Pancreas (tissue), 10 donors: ENCODE measurements at regions not wholly inside any gene's neighbourhood (a gene's known extent, or its start where the extent isn't known, plus 50 kb on each side); places are given as distances from the start of the nearest gene placed in this dataset.
A peak's percentile ranks its signal among the peaks of the same experiment; 100 is the strongest.

ENCODE experiments used
- ATAC-seq, 4 donors: fragments of 200-7000 bp; cut with Tn5 transposase; one replicate each; pipeline versions ENCODE4 v1.8.0 to v1.9.1; 2020; ENCODE audit warnings: mild to moderate bottlenecking in 4 of 4, moderate library complexity in 4 of 4
- DNase-seq, 6 donors: peaks; one replicate each; pipeline ENCODE4 v3.0.0-alpha.2; 2020
- FAIRE-seq: peaks from 2 replicates; lab custom pipeline; 2012; peaks lifted over from hg19 to GRCh38; lab: Jason Lieb, UNC
- H3K27ac ChIP-seq, 4 donors: fragments of 200-600 bp; sonication (generic); 1 replicate in 3 of 4; 2 replicates in 1 of 4; pipeline versions ENCODE4 v1.5.0 to v1.8.0; 2020
- H3K27me3 ChIP-seq, 4 donors: fragments of 200-600 bp; one replicate each; pipeline ENCODE4 v1.8.0; 2021
- H3K36me3 ChIP-seq, 3 donors: fragments of 200-600 bp; sonication (generic) in 1 of 3; one replicate each; pipeline versions ENCODE4 v1.5.0 to v1.8.0; 2020 to 2021
- H3K4me1 ChIP-seq, 3 donors: fragments of 200-600 bp; one replicate each; pipeline ENCODE4 v1.8.0; 2021
- H3K4me3 ChIP-seq, 4 donors: fragments of 200-600 bp; sonication (generic) in 2 of 4; one replicate each; pipeline versions ENCODE4 v1.5.0 to v1.8.0; 2020 to 2021
- H3K9me3 ChIP-seq, 4 donors: fragments of 200-600 bp; one replicate each; pipeline ENCODE4 v1.8.0; 2021
- CTCF ChIP-seq, 4 donors: fragments of 200-600 bp; sonication (generic) in 3 of 4; IDR thresholded peaks; one replicate each; pipeline versions ENCODE4 v1.5.0 to v1.8.0; 2021; ENCODE audit warnings: antibody characterized with exemption in 4 of 4
- WGBS, 2 donors: extraction: QIAGEN DNeasy Blood & Tissue Kit; methylation state at CpG; one replicate each; pipeline ENCODE4 v1.1.7; 2013; 5-methylcytosine and 5-hydroxymethylcytosine counted together
- intact Hi-C, 3 donors: fragments of 100-400 bp; cut with DNase I; formaldehyde crosslinking; loops; one replicate each; pipeline versions ENCODE4 v1.11.1 to v1.14.2; 2022
- donor health status: healthy with polysubstance abuse.
- donor health status: DM: no; HTN: no; CAD: no; lungs with moderate emphysema.
- donor health status: DM: no; HTN: no; CAD: no.
- donor health status: control.
- donor health status: control.
- donor health status: Bipolar disorder and iron deficiency.
- donor health status: DM: yes; HTN: yes; CAD: no.
- donor health status: DM: no; HTN: no; CAD: no.
- donor health status: DM: no; HTN: no; CAD: no.
- donor health status: DM: yes; HTN: yes; CAD: no.

GRCh38 chr6:163786995-163787671 is 372.6 kb downstream of the QKI start:
- TF ChIP-seq CTCF (IDR thresholded peaks at IDR 0.05): no peak
- Histone ChIP-seq H3K36me3 (no peaks in the 10 kb centered on the region), H3K9me3 (no peaks in the 10 kb centered on the region), H3K27me3 (no peaks in the 10 kb centered on the region), H3K4me1 (no peaks in the 10 kb centered on the region), H3K4me3 (no peak overlapping the region), H3K27ac (no peak overlapping the region)
- 32 to 35% methylated on average over 2 of the region's 2 CpGs for WGBS, 2 donors
- ATAC-seq (no peak), DNase-seq (no peak), FAIRE-seq (no peak)
- intact Hi-C loops: no loop called here

GRCh38 chr6:163782436-163783003 is 368.0 kb downstream of the QKI start:
- 65 to 70% methylated on average over 7 of the region's 7 CpGs for WGBS, 2 donors
- intact Hi-C loops: no loop called here
- no peak overlapping the region for H3K27ac ChIP-seq
- H3K27me3 ChIP-seq: no peaks in the 10 kb centered on the region
- FAIRE-seq (no peak), DNase-seq (no peak), ATAC-seq (peak in 2 of 4 donors; percentile 54 to 74)
- H3K36me3 ChIP-seq: no peaks in the 10 kb centered on the region
- H3K9me3 ChIP-seq: no peaks in the 10 kb centered on the region
- H3K4me1 ChIP-seq: no peaks in the 10 kb centered on the region
- H3K4me3 ChIP-seq: no peak overlapping the region
- no peak for TF ChIP-seq CTCF (IDR thresholded peaks at IDR 0.05)

- TF ChIP-seq CTCF (IDR thresholded peaks at IDR 0.05): no peak
- WGBS, 2 donors: 46 to 62% methylated on average over 5 of the region's 5 CpGs
- H3K36me3 ChIP-seq: no peaks in the 10 kb centered on the region
- ATAC-seq: peak in 1 of 4 donors; percentile 62
- no peaks in the 10 kb centered on the region for H3K4me1 ChIP-seq
- H3K4me3 ChIP-seq: no peak overlapping the region
- H3K9me3 ChIP-seq: no peaks in the 10 kb centered on the region
- H3K27ac ChIP-seq: no peak overlapping the region
- no peaks in the 10 kb centered on the region for H3K27me3 ChIP-seq
- no peak for FAIRE-seq
- peak in 1 of 6 donors; percentile 16 for DNase-seq
- intact Hi-C loops: no loop called here
Observed at GRCh38 chr6:163780994-163781393, 366.5 kb downstream of the QKI start.

GRCh38 chr6:163779727-163780284 is 365.3 kb downstream of the QKI start:
- no peak for FAIRE-seq
- no peak overlapping the region for H3K4me3 ChIP-seq
- H3K9me3 ChIP-seq: no peaks in the 10 kb centered on the region
- no peak for DNase-seq
- no peaks in the 10 kb centered on the region for H3K36me3 ChIP-seq
- no peak for TF ChIP-seq CTCF (IDR thresholded peaks at IDR 0.05)
- H3K27me3 ChIP-seq: no peaks in the 10 kb centered on the region
- no peaks in the 10 kb centered on the region for H3K4me1 ChIP-seq
- H3K27ac ChIP-seq: no peak overlapping the region
- intact Hi-C loops: no loop called here
- 57 to 60% methylated on average over 7 of the region's 7 CpGs for WGBS, 2 donors
- no peak for ATAC-seq

- intact Hi-C loops: no loop called here
- WGBS, 2 donors: 52 to 57% methylated on average over 1 of the region's 1 CpG
Observed at GRCh38 chr6:163777716-163778115, 363.2 kb downstream of the QKI start.

More at GRCh38 chr6:163777716-163778115, 363.2 kb downstream of the QKI start:
- FAIRE-seq: no peak
- no peaks in the 10 kb centered on the region for H3K9me3 ChIP-seq
- H3K36me3 ChIP-seq: no peaks in the 10 kb centered on the region
- no peak overlapping the region for H3K27ac ChIP-seq
- no peak for DNase-seq
- H3K4me3 ChIP-seq: no peak overlapping the region
- H3K27me3 ChIP-seq: no peaks in the 10 kb centered on the region
- H3K4me1 ChIP-seq: no peaks in the 10 kb centered on the region
- TF ChIP-seq CTCF (IDR thresholded peaks at IDR 0.05): no peak
- ATAC-seq: no peak
